SU-DHL-6 (cell line): ENCODE measurements at regions not wholly inside any gene's neighbourhood (a gene's known extent, or its start where the extent isn't known, plus 50 kb on each side); places are given as distances from the start of the nearest gene placed in this dataset.

Experiments
- H2AFZ ChIP-seq: fragments of 200-600 bp; sonication (generic); 2 replicates; pipeline ENCODE4 v1.6.1; 2014; ENCODE audit warnings: low read depth, mild to moderate bottlenecking, moderate library complexity, mixed read lengths, antibody characterized with exemption, low read length; ENCODE audit not compliant: severe bottlenecking
- H3F3A ChIP-seq: fragments of 200-600 bp; shearing (Covaris generic); 2 replicates; pipeline ENCODE4 v1.6.0; 2016; ENCODE audit warnings: antibody characterized with exemption, mild to moderate bottlenecking; ENCODE audit not compliant: insufficient read depth
- H3K27ac ChIP-seq: fragments of 200-600 bp; sonication (generic); 2 replicates; pipeline ENCODE4 v1.5.1; 2016; ENCODE audit warnings: low read depth, mild to moderate bottlenecking, low read length, moderate library complexity, mixed read lengths
- H3K27me3 ChIP-seq: fragments of 200-600 bp; sonication (generic), shearing (Covaris generic); 2 replicates; pipeline ENCODE4 v1.6.0; 2014; ENCODE audit warnings: mild to moderate bottlenecking, low read length
- H3K36me3 ChIP-seq: fragments of 200-600 bp; sonication (generic); 2 replicates; pipeline ENCODE4 v1.6.1; 2014; ENCODE audit warnings: mild to moderate bottlenecking, low read length, mixed read lengths
- H3K4me2 ChIP-seq: fragments of 300-600, 200-600 bp; shearing (Covaris generic), sonication (generic); 2 replicates; pipeline ENCODE4 v1.6.0; 2014; ENCODE audit warnings: low read length, low read depth, mild to moderate bottlenecking; ENCODE audit not compliant: poor library complexity, severe bottlenecking
- H3K4me3 ChIP-seq: fragments of 200-600 bp; sonication (generic); 2 replicates; pipeline ENCODE4 v1.5.1; 2014; ENCODE audit warnings: antibody characterized with exemption, low read length, mild to moderate bottlenecking, mixed read lengths; ENCODE audit not compliant: insufficient read depth, poor library complexity, severe bottlenecking
- H3K79me2 ChIP-seq: fragments of 200-600 bp; sonication (generic); 2 replicates; pipeline ENCODE4 v1.6.1; 2014; ENCODE audit warnings: mild to moderate bottlenecking, low read length, moderate library complexity; ENCODE audit not compliant: insufficient read depth
- H3K9ac ChIP-seq: fragments of 200-600 bp; sonication (generic); 2 replicates; pipeline ENCODE4 v1.7.0; 2014; ENCODE audit warnings: mild to moderate bottlenecking, low read length
- H3K9me2 ChIP-seq: fragments of 200-600 bp; sonication (generic); replicated peaks from 2 replicates; pipeline ENCODE4 v1.6.1; 2014; ENCODE audit warnings: low read length; ENCODE audit not compliant: insufficient read depth
- H3K9me3 ChIP-seq: fragments of 200-600 bp; sonication (generic); 2 replicates; pipeline ENCODE4 v1.6.1; 2014; ENCODE audit warnings: low read length, mixed read lengths; ENCODE audit not compliant: insufficient read depth
- H4K20me1 ChIP-seq: fragments of 200-600 bp; sonication (generic); 2 replicates; pipeline ENCODE4 v1.6.1; 2014; ENCODE audit warnings: low read depth, mild to moderate bottlenecking, antibody characterized with exemption, low read length, moderate library complexity, mixed read lengths
- CTCF ChIP-seq: fragments of 200-600 bp; sonication (generic); IDR thresholded peaks from one replicate; pipeline ENCODE4 v1.5.1; 2017; ENCODE audit warnings: antibody characterized with exemption, mild to moderate bottlenecking, low read length, moderate library complexity; ENCODE audit not compliant: insufficient read depth, poor library complexity, severe bottlenecking
- EZH2phosphoT487 ChIP-seq: fragments of 200-600 bp; sonication (generic), shearing (Covaris generic); conservative IDR thresholded peaks from 2 replicates; pipeline ENCODE4 v1.6.1; 2018; ENCODE audit warnings: mild to moderate bottlenecking, antibody characterized with exemption, low read length, moderate library complexity, mixed read lengths

- Histone ChIP-seq H3K4me3 (no peak overlapping the region), H3K27me3 (no peaks in the 10 kb centered on the region), H3K9ac (no peak overlapping the region), H2AFZ (no peak overlapping the region), H3K9me2 (no peaks in the 10 kb centered on the region), H3K79me2 (no peaks in the 10 kb centered on the region), H3K4me2 (no peak overlapping the region), H3F3A (no peaks in the 10 kb centered on the region), H3K36me3 (no peaks in the 10 kb centered on the region), H4K20me1 (no peaks in the 10 kb centered on the region), H3K27ac (no peak overlapping the region), H3K9me3 (no peaks in the 10 kb centered on the region)
- no peak for TF ChIP-seq CTCF
- no peak for TF ChIP-seq EZH2phosphoT487
Measured at GRCh38 chr5:97541864-97542263, 358.8 kb upstream of the RIOK2 start.

DNA sequence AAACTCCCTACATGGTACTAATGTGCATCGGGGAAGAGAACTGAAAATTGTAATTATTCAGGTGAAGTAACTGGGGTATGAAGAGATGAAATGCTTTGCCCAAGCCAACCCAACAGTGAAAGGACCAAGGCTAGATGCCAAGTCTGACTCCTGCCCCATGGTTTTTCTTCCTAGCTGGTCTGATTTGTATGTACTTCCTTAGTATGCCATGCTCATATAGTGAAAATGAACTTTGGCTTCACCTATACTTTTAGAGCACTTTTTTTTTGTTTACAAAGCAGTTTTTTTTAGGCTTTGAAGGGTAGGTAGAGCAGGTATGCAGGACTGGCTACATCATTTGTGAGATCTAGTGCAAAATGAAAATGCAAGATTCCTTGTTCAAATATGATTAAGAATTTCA lies 359.4 kb upstream of the RIOK2 start:
- Histone ChIP-seq H3K27me3 (no peaks in the 10 kb centered on the region), H2AFZ (no peak overlapping the region), H3K9ac (no peak overlapping the region), H3K27ac (no peak overlapping the region), H3K9me2 (no peaks in the 10 kb centered on the region), H3K4me3 (no peak overlapping the region), H3K9me3 (no peaks in the 10 kb centered on the region), H3K36me3 (no peaks in the 10 kb centered on the region), H3K4me2 (no peak overlapping the region), H4K20me1 (no peaks in the 10 kb centered on the region), H3F3A (no peaks in the 10 kb centered on the region), H3K79me2 (no peaks in the 10 kb centered on the region)
- TF ChIP-seq EZH2phosphoT487 (no peak), CTCF (no peak)

DNA sequence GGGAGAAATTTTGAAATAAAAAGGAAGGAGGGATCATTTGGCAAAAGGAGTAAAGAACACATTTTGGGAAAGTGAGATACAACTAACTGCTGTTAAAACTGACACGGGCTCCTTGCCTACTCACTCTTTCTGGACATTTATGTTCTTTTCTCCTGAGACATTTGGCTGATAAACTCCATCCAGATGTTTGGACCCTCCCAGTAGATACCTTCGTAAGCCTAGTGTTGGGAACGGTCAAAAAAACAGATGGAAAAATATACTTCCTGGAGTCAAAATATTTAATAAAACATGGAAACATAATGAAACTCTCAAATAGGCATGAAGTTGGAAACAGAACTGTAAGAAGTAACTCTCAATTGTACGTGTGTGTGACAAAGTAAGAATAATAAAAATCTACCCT lies 360.1 kb upstream of the RIOK2 start:
- Histone ChIP-seq H3K79me2 (no peaks in the 10 kb centered on the region), H3F3A (no peaks in the 10 kb centered on the region), H3K36me3 (no peaks in the 10 kb centered on the region), H3K9ac (no peak overlapping the region), H3K27ac (no peak overlapping the region), H3K4me2 (no peak overlapping the region), H3K4me3 (no peak overlapping the region), H3K9me3 (no peaks in the 10 kb centered on the region), H4K20me1 (no peaks in the 10 kb centered on the region), H3K9me2 (no peaks in the 10 kb centered on the region), H3K27me3 (no peaks in the 10 kb centered on the region), H2AFZ (no peak overlapping the region)
- TF ChIP-seq EZH2phosphoT487: no peak
- TF ChIP-seq CTCF: no peak

DNA sequence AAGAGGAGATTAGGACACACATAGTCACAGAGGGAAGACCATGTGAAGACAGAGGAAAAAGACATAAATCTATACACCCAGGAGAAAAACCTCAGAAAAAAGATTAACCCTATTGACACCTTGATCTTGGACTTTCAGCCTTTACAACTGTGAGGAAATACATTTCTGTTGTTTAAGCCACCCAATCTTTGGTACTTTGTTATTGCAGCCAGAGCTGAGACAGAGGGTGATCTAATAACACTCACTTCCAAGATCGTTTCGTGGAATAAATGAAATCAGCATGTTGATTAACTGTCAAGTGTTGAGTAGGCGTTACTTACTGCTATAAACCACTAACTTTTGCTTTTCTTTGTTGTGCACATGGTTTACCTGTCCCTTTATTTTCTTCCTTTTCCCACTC lies 361.2 kb upstream of the RIOK2 start:
- Histone ChIP-seq H3K9me2 (no peaks in the 10 kb centered on the region), H3F3A (no peaks in the 10 kb centered on the region), H3K27ac (no peak overlapping the region), H3K9me3 (no peaks in the 10 kb centered on the region), H3K4me2 (no peak overlapping the region), H3K36me3 (no peaks in the 10 kb centered on the region), H3K79me2 (no peaks in the 10 kb centered on the region), H3K4me3 (no peak overlapping the region), H4K20me1 (no peaks in the 10 kb centered on the region), H2AFZ (no peak overlapping the region), H3K27me3 (no peaks in the 10 kb centered on the region), H3K9ac (no peak overlapping the region)
- TF ChIP-seq CTCF: no peak
- no peak for TF ChIP-seq EZH2phosphoT487
